Smooth muscle cell (in vitro differentiated cells): ENCODE measurements at regions not wholly inside any gene's neighbourhood (a gene's known extent, or its start where the extent isn't known, plus 50 kb on each side); places are given as distances from the start of the nearest gene placed in this dataset.

ENCODE experiments used
- DNase-seq: peaks from one replicate; lab custom pipeline; 2025; ENCODE audit not compliant: unreplicated experiment; lab: John Stamatoyannopoulos, UW
- H2AFZ ChIP-seq: fragments of 200-600 bp; sonication (generic); 2 replicates; pipeline ENCODE4 v1.6.0; 2016; ENCODE audit warnings: antibody characterized with exemption, low read depth, mild to moderate bottlenecking
- H3F3A ChIP-seq: fragments of 200-600 bp; sonication (generic); 2 replicates; pipeline ENCODE4 v1.6.0; 2017; ENCODE audit warnings: antibody characterized with exemption, low read depth
- H3K27ac ChIP-seq: fragments of 200-600 bp; sonication (generic); 2 replicates; pipeline ENCODE4 v1.5.1; 2016; ENCODE audit warnings: low read depth, mild to moderate bottlenecking
- H3K27me3 ChIP-seq: fragments of 200-600 bp; sonication (generic); 2 replicates; pipeline ENCODE4 v1.6.1; 2016; ENCODE audit warnings: low read depth, mild to moderate bottlenecking
- H3K36me3 ChIP-seq: fragments of 200-600 bp; sonication (generic); 2 replicates; pipeline ENCODE4 v1.5.1; 2016; ENCODE audit warnings: low read depth
- H3K4me1 ChIP-seq: fragments of 200-600 bp; sonication (generic); 2 replicates; pipeline ENCODE4 v1.5.1; 2016; ENCODE audit warnings: low read depth
- H3K4me2 ChIP-seq: fragments of 200-600 bp; sonication (generic); 2 replicates; pipeline ENCODE4 v1.6.0; 2016; ENCODE audit warnings: mild to moderate bottlenecking
- H3K4me3 ChIP-seq: fragments of 200-600 bp; sonication (generic); 2 replicates; pipeline ENCODE4 v1.5.1; 2016; ENCODE audit warnings: mild to moderate bottlenecking
- H3K79me2 ChIP-seq: fragments of 200-600 bp; sonication (generic); 2 replicates; pipeline ENCODE4 v1.6.0; 2016; ENCODE audit warnings: low read depth, mild to moderate bottlenecking
- H3K9ac ChIP-seq: fragments of 200-600 bp; sonication (generic); 2 replicates; pipeline ENCODE4 v1.6.0; 2016; ENCODE audit warnings: low read depth
- H3K9me3 ChIP-seq: fragments of 200-600 bp; sonication (generic); replicated peaks from 2 replicates; pipeline ENCODE4 v1.5.1; 2016; ENCODE audit warnings: low read depth
- H4K20me1 ChIP-seq: fragments of 200-600 bp; sonication (generic); 2 replicates; pipeline ENCODE4 v1.6.0; 2016; ENCODE audit warnings: low read depth
- CTCF ChIP-seq: fragments of 200-600 bp; sonication (generic); IDR thresholded peaks from 2 replicates; pipeline ENCODE4 v1.5.1; 2017; ENCODE audit warnings: borderline replicate concordance, mild to moderate bottlenecking, antibody characterized with exemption; ENCODE audit not compliant: insufficient read depth, poor library complexity, severe bottlenecking
- WGBS: methylation state at CpG from one replicate; pipeline ENCODE4 v1.1.7; 2016; ENCODE audit warnings: low lambda C conversion rate; 5-methylcytosine and 5-hydroxymethylcytosine counted together

DNA sequence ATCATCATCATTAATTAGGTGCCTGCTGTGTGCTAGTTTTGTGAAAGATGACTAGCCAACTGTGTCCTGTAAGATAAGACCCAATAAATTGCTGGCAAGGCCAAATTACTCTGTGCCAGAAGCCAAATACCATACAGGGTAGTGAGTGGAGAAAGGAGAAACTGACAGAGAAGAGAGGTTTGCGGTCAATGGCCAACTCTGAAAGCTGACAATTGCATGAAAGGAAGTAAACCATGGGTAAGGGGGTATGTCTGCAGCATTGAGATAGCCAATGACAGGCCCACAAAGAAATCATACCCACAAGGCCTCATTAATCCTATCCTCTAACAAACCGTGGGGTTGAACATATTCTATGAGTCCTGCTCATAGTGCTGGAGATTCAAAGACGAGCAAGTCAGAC is 236.6 kb upstream of the CCDC196 start:
- no peak overlapping the region for H3K4me3 ChIP-seq
- no peaks in the 10 kb centered on the region for H3K9me3 ChIP-seq
- no peak for TF ChIP-seq CTCF
- H2AFZ ChIP-seq: no peak overlapping the region
- H3K27me3 ChIP-seq: no peaks in the 10 kb centered on the region
- no peak overlapping the region for H3K9ac ChIP-seq
- WGBS: 84% methylated on average over 3 of the region's 3 CpGs
- no peaks in the 10 kb centered on the region for H3K79me2 ChIP-seq
- H3K4me1 ChIP-seq: no peaks in the 10 kb centered on the region
- H3K4me2 ChIP-seq: no peak overlapping the region
- H3F3A ChIP-seq: no peaks in the 10 kb centered on the region
- no peaks in the 10 kb centered on the region for H3K36me3 ChIP-seq
- no peak for DNase-seq
- no peak overlapping the region for H3K27ac ChIP-seq
- H4K20me1 ChIP-seq: no peaks in the 10 kb centered on the region

- no peak for DNase-seq
- no peaks in the 10 kb centered on the region for H3K27me3 ChIP-seq
Measured at GRCh38 chr14:66254038-66254437, 232.1 kb upstream of the CCDC196 start.

GRCh38 chr14:66268802-66269334 is 217.3 kb upstream of the CCDC196 start:
- Histone ChIP-seq H3K79me2 (no peaks in the 10 kb centered on the region), H3K9ac (no peak overlapping the region), H3K4me1 (no peaks in the 10 kb centered on the region), H3K27ac (no peak overlapping the region), H3K4me3 (no peak overlapping the region), H4K20me1 (no peaks in the 10 kb centered on the region), H3K27me3 (no peaks in the 10 kb centered on the region), H3F3A (no peaks in the 10 kb centered on the region), H3K4me2 (no peak overlapping the region), H3K9me3 (no peaks in the 10 kb centered on the region), H3K36me3 (no peaks in the 10 kb centered on the region), H2AFZ (no peak overlapping the region)
- 91% methylated on average over 1 of the region's 1 CpG for WGBS
- DNase-seq: no peak
- no peak for TF ChIP-seq CTCF

More at GRCh38 chr14:66254038-66254437, 232.1 kb upstream of the CCDC196 start:
- H3K27ac ChIP-seq: no peak overlapping the region
- H3F3A ChIP-seq: no peaks in the 10 kb centered on the region
- H3K36me3 ChIP-seq: no peaks in the 10 kb centered on the region
- H4K20me1 ChIP-seq: no peaks in the 10 kb centered on the region
- H2AFZ ChIP-seq: no peak overlapping the region
- no peaks in the 10 kb centered on the region for H3K4me1 ChIP-seq
- no peak overlapping the region for H3K9ac ChIP-seq
- no peak for TF ChIP-seq CTCF
- no peaks in the 10 kb centered on the region for H3K9me3 ChIP-seq
- H3K79me2 ChIP-seq: no peaks in the 10 kb centered on the region
- H3K4me3 ChIP-seq: no peak overlapping the region
- 71% methylated on average over 3 of the region's 3 CpGs for WGBS
- H3K4me2 ChIP-seq: no peak overlapping the region

GRCh38 chr14:66272221-66272620 is 213.9 kb upstream of the CCDC196 start:
- TF ChIP-seq CTCF: no peak
- Histone ChIP-seq H4K20me1 (no peaks in the 10 kb centered on the region), H3K4me3 (no peak overlapping the region), H3K36me3 (no peaks in the 10 kb centered on the region), H3K9ac (no peak overlapping the region), H3F3A (no peaks in the 10 kb centered on the region), H3K4me2 (no peak overlapping the region), H2AFZ (no peak overlapping the region), H3K27me3 (peaks cover 12% of the 10 kb centered on the region), H3K27ac (no peak overlapping the region), H3K9me3 (no peaks in the 10 kb centered on the region), H3K79me2 (no peaks in the 10 kb centered on the region), H3K4me1 (no peaks in the 10 kb centered on the region)
- DNase-seq: no peak
- 83% methylated on average over 1 of the region's 1 CpG for WGBS
